Body of pancreas (tissue), 4 donors: ENCODE measurements at regions not wholly inside any gene's neighbourhood (a gene's known extent, or its start where the extent isn't known, plus 50 kb on each side); places are given as distances from the start of the nearest gene placed in this dataset.

Experiments
- POLR2A ChIP-seq, 3 donors: fragments of 450-650 bp; IDR thresholded peaks; one replicate each; pipeline ENCODE4 v1.6.1; 2016; ENCODE audit warnings: antibody characterized with exemption in 3 of 3, mild to moderate bottlenecking in 2 of 3
- TF ChIP-seq, protein P1 (sequence below), 7 experiments: fragments of 450-650 bp in 4 of 7; fragments of 200-600 bp in 3 of 7; sonication (generic) in 3 of 7; IDR thresholded peaks; one replicate each; pipeline ENCODE4 v1.5.1; 2016 to 2019; ENCODE audit warnings: antibody characterized with exemption in 7 of 7

DNA sequence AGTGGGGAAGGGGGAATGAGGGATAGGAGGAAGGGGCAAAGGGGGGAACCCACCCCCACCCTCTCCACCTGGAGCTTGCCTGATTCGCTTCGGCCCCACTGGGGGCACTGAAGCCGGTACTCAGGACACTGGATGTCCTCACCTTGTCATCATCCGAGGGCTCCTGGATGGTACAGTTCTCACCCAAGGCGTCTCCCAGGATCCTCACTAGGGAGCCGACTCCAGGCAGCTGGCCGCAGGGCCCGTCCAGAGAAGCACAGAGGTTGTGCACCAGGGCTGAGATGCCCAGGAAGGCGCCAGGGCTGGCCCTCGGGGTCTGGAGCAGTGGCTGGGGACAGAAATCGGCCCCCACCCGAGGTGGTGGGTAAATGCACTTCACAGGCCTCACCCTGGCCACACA is 92.3 kb downstream of the LITAF start:
- TF ChIP-seq POLR2A (IDR thresholded peaks at IDR 0.05) = no peak
- TF ChIP-seq, protein P1, sequence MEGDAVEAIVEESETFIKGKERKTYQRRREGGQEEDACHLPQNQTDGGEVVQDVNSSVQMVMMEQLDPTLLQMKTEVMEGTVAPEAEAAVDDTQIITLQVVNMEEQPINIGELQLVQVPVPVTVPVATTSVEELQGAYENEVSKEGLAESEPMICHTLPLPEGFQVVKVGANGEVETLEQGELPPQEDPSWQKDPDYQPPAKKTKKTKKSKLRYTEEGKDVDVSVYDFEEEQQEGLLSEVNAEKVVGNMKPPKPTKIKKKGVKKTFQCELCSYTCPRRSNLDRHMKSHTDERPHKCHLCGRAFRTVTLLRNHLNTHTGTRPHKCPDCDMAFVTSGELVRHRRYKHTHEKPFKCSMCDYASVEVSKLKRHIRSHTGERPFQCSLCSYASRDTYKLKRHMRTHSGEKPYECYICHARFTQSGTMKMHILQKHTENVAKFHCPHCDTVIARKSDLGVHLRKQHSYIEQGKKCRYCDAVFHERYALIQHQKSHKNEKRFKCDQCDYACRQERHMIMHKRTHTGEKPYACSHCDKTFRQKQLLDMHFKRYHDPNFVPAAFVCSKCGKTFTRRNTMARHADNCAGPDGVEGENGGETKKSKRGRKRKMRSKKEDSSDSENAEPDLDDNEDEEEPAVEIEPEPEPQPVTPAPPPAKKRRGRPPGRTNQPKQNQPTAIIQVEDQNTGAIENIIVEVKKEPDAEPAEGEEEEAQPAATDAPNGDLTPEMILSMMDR (IDR thresholded peaks at IDR 0.05) = no peak
